Left ventricle myocardium inferior (tissue), 1 donor: ENCODE measurements at regions not wholly inside any gene's neighbourhood (a gene's known extent, or its start where the extent isn't known, plus 50 kb on each side); places are given as distances from the start of the nearest gene placed in this dataset.

Experiments
- DNase-seq: peaks from one replicate; pipeline ENCODE4 v3.0.0-alpha.2; 2020
- H3K27ac ChIP-seq: fragments of 200-600 bp; replicated peaks from 2 replicates; pipeline ENCODE4 v1.8.0; 2021
- H3K27me3 ChIP-seq: fragments of 200-600 bp; 2 replicates; pipeline ENCODE4 v1.8.0; 2021; ENCODE audit warnings: low read depth
- H3K36me3 ChIP-seq: fragments of 200-600 bp; 2 replicates; pipeline ENCODE4 v1.8.0; 2021
- H3K4me1 ChIP-seq: fragments of 200-600 bp; 2 replicates; pipeline ENCODE4 v1.8.0; 2021
- H3K4me3 ChIP-seq: fragments of 200-600 bp; 2 replicates; pipeline ENCODE4 v1.8.0; 2021; ENCODE audit warnings: mild to moderate bottlenecking, moderate library complexity
- H3K9me3 ChIP-seq: fragments of 200-600 bp; replicated peaks from 2 replicates; pipeline ENCODE4 v1.8.0; 2021
- CTCF ChIP-seq: fragments of 200-600 bp; IDR thresholded peaks from 2 replicates; pipeline ENCODE4 v1.8.0; 2021; ENCODE audit warnings: antibody characterized with exemption, mild to moderate bottlenecking, borderline replicate concordance
- intact Hi-C: fragments of 100-400 bp; cut with micrococcal nuclease; formaldehyde crosslinking; loops from one replicate; pipeline ENCODE4 v1.11.0; 2022
- donor health status: DM: no; HTN: yes; CAD: no; lungs with severe emphysema.

- Histone ChIP-seq H3K4me1 (no peaks in the 10 kb centered on the region), H3K27me3 (peaks cover 14% of the 10 kb centered on the region), H3K9me3 (peaks cover 13% of the 10 kb centered on the region), H3K27ac (no peak overlapping the region), H3K36me3 (no peaks in the 10 kb centered on the region), H3K4me3 (no peak overlapping the region)
- TF ChIP-seq CTCF, result no peak
- DNase-seq, result no peak
- intact Hi-C loops, result no loop called here
Observed at GRCh38 chr12:58655375-58655774, 264.9 kb downstream of the LRIG3 start.

GRCh38 chr12:58656254-58657009 is 263.9 kb downstream of the LRIG3 start:
- peaks cover 13% of the 10 kb centered on the region for H3K9me3 ChIP-seq
- no peak for DNase-seq
- intact Hi-C loops, result no loop called here
- TF ChIP-seq CTCF, result no peak
- peaks cover 14% of the 10 kb centered on the region for H3K27me3 ChIP-seq
- no peak overlapping the region for H3K27ac ChIP-seq
- no peaks in the 10 kb centered on the region for H3K4me1 ChIP-seq
- H3K36me3 ChIP-seq, result no peaks in the 10 kb centered on the region
- no peak overlapping the region for H3K4me3 ChIP-seq

- DNase-seq, result no peak
- no peaks in the 10 kb centered on the region for H3K4me1 ChIP-seq
- intact Hi-C loops, result no loop called here
- TF ChIP-seq CTCF, result no peak
- H3K27me3 ChIP-seq, result peaks cover 14% of the 10 kb centered on the region
- no peaks in the 10 kb centered on the region for H3K36me3 ChIP-seq
- no peak overlapping the region for H3K27ac ChIP-seq
- H3K4me3 ChIP-seq, result no peak overlapping the region
- peaks cover 13% of the 10 kb centered on the region for H3K9me3 ChIP-seq
Observed at GRCh38 chr12:58657190-58657589, 263.1 kb downstream of the LRIG3 start.

- H3K9me3 ChIP-seq, result no peaks in the 10 kb centered on the region
- no peaks in the 10 kb centered on the region for H3K36me3 ChIP-seq
- TF ChIP-seq CTCF, result no peak
- no peak overlapping the region for H3K27ac ChIP-seq
- intact Hi-C loops, result no loop called here
- no peak for DNase-seq
- no peaks in the 10 kb centered on the region for H3K4me1 ChIP-seq
- no peak overlapping the region for H3K4me3 ChIP-seq
- no peaks in the 10 kb centered on the region for H3K27me3 ChIP-seq
Observed at GRCh38 chr12:58665375-58665774, 254.9 kb downstream of the LRIG3 start.

- H3K36me3 ChIP-seq, result no peaks in the 10 kb centered on the region
- no peaks in the 10 kb centered on the region for H3K4me1 ChIP-seq
- H3K27ac ChIP-seq, result no peak overlapping the region
- DNase-seq, result no peak
- TF ChIP-seq CTCF, result no peak
- intact Hi-C loops, result no loop called here
- H3K4me3 ChIP-seq, result no peak overlapping the region
- H3K27me3 ChIP-seq, result no peaks in the 10 kb centered on the region
- no peaks in the 10 kb centered on the region for H3K9me3 ChIP-seq
Observed at GRCh38 chr12:58668233-58668632, 252.1 kb downstream of the LRIG3 start.
